EL (cell line): ENCODE measurements at regions not wholly inside any gene's neighbourhood (a gene's known extent, or its start where the extent isn't known, plus 50 kb on each side); places are given as distances from the start of the nearest gene placed in this dataset.
"Not testable (repeated sequence)": the region's sequence is repeated elsewhere in the genome, so short reads cannot be mapped to it uniquely, and the experiment has no call there.

Experiments
- DNase-seq: peaks from one replicate; pipeline ENCODE4 v3.0.0-alpha.2; 2016

DNA sequence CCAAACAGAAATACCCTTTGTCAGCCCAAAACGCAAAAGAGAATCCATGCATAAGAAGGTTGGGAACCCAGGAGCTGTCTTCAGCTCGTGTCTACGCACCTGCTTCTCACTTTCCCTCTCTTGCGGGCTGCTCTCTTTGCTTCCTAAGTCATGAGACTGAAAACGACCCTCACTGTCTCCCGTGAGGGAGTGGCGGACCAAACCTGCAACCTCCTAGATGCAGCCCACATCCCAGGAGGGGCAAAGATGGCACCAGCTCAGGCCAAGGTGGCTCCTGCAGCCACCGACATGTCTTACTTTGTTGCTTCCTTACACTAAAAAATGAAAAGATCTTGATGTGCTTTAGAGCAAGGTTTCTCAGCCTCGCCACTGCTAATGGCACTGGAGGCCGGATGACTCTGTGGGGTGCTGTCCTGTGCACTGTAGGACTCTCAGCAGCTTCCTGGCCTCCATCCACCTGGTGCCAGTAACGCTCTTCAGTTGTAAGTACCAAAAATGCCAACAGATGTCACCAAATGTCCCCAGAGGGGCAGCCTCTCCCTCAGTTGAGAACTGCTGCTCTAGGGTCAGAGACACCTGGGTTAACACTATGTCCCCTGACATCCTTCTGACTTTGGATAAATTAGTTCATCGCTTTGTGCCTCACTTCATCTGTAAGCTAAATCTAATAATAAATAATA is 179.8 kb upstream of the PFKP start:
- no peak for DNase-seq

- no peak for DNase-seq
These were observed 180.7 kb upstream of the PFKP start for GRCh38 chr10:2886662-2887061.

- DNase-seq = no peak
These were observed 181.8 kb upstream of the PFKP start for GRCh38 chr10:2885288-2886278.

- not testable (repeated sequence) for DNase-seq
These were observed 183.3 kb upstream of the PFKP start for GRCh38 chr10:2883983-2884540.

DNA sequence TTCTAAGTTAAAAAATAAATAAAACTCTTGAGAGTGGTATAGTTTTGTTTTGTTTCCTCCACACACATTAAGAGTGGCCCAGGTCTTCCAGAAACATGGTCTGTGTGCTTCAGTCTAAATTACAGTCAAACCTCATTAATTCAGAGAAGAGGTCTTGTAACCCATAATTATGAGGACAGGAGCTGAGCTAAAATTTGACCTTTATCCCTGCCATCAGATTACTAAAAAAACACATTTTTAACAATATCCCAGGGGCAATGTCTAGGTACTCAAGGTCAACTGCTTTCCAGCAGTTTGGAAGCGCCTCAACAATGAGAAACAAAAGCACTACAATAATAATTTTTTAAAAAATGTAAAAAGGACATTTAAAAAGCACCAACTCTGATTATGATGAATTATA is 184.1 kb upstream of the PFKP start:
- no peak for DNase-seq

DNA sequence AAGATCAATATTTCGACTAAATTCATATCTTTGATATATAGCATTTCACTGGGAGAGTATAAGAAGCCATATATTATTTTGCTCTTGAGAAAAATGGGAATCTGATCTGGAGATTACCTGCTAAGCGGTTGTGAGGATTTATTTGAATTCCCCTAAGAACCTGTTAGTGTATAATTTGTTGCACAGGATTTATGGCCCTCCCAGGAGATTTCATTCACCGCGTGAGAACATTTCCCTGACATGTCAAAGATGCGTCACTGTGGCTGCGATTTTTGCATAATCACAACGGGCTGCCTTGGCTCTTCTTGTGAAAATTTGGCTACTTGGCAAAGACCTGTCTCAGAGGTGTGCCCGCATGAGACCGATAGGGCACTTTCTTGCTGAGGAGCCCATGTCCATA is 184.7 kb upstream of the PFKP start:
- DNase-seq = no peak

- DNase-seq = no peak
These were observed 185.4 kb upstream of the PFKP start for GRCh38 chr10:2881720-2882620.

DNA sequence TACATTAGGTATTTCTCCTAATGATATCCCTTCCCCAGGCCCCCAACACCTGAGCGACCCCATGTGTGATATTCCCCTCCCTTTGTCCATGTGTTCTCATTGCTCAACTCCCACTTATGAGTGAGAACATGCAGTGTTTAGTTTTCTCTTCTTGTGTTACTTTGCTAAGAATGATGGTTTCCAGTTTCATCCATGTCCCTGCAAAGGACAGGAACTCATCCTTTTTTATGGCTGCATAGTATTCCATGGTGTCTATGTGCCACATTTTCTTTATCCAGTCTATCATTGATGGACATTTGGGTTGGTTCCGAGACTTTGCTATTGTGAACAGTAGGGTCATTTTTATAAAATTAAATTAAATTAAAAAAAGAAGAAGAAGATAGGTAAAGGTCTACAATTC is 187.3 kb upstream of the PFKP start:
- DNase-seq = not testable (repeated sequence)

DNA sequence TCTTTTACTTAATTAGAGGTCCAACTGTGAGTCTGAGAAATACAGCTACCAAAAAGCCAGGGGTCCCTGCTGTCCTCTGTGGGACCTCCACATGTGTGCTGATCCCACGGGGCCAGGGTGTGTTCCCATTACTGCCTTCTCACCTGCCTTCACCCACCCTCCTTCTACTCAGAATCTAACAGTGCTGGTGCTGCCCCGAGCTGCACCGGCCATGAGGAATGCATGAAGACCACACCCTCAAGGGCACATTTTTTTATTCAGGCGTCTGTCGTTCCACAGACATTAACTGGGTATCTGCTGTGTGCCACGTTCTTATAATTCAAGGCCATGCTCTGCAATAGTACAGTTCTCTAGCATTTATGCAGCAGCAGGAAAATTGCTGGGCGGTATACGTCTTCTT is 188.5 kb upstream of the PFKP start:
- no peak for DNase-seq

- DNase-seq = no peak
These were observed 191.3 kb upstream of the PFKP start for GRCh38 chr10:2876032-2876431.

DNA sequence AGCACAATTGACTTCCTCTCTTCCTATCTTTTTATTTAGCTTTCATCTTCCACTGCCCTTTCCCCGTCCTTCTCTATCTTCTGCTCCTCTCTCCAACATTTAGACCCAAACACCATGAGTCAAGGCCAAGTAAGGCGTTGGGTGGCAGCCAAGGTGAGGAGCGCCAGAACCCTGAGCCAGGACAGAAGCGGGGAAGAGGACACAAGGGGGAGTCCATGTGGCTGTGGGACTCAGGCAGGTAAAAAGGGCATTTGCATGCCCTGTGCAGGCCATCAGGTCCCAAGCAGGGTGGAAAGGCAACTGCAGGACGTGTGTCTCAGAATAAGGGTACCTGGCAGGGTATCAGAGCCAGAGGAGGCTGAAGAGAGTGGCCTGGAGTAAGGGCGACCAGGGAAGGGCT is 192.4 kb upstream of the PFKP start:
- DNase-seq = no peak

DNA sequence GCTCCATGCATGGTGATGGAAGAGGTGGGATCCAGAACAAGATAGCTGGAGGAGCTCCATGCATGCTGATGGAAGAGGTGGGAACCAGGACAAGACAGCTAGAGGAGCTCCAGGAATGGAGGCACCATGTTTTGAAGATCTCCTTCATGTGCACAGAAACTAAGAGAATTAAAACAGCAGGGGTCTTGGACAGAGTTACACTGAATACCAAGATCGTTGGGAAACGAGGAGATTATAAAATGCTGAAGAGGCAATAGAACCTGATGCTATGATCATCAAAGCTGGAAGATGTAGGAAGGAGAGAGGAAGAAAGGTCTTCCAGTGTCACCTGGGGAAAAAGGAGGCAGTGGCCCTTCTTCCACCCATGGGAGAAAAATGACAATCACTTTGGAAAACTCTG is 193.6 kb upstream of the PFKP start:
- DNase-seq = no peak

GRCh38 chr10:2871673-2872219 is 195.6 kb upstream of the PFKP start:
- DNase-seq = no peak

GRCh38 chr10:2870654-2871053 is 196.7 kb upstream of the PFKP start:
- DNase-seq = no peak

GRCh38 chr10:2867788-2868299 is 199.5 kb upstream of the PFKP start:
- DNase-seq = no peak

GRCh38 chr10:2866569-2866968 is 200.8 kb upstream of the PFKP start:
- no peak for DNase-seq

DNA sequence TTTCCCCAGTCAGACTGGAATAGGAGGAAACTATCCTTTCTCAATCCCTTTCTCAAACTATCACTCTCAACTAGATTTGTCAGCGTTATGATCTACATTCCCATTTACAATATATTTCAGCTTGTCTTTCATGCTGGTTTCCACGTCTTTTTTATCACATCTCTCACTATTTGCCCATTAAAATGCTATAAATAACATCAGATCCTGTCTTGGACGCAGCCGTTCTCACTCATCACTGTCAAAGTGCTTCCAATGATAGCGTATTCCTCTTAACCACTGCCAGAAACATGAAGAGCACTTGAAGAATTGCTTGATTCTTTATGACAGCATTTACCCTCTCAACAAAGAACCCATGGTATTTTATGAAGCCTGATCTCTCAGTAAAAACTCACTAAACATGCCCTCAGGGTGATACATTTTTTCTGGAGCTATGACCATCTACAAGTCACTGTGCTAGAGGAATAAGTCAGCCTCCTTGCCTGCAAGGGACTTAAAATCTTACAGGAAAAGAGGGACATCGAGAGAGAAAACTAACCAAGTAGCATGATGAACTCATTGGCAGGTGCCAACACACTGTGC is 205.6 kb upstream of the PFKP start:
- no peak for DNase-seq

DNA sequence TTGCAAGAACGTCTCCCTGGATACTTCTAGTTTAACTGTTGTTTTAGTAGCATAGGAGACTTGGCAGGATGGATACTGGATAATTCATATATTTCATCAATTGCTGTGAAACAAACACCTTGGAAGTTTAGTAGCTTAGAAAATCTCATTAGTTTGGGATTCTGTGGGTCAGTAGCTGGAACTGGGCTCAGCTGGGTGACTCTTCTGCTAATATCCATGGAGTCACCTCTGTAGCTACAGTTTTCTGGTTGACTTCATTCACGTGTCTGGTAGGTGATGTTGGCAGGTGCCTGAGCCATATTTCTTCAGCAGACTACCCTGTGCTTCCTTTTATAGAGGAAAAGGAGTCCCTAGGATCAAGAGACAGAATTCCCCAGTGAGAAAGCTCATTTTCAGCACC is 208.9 kb upstream of the PFKP start:
- no peak for DNase-seq

DNA sequence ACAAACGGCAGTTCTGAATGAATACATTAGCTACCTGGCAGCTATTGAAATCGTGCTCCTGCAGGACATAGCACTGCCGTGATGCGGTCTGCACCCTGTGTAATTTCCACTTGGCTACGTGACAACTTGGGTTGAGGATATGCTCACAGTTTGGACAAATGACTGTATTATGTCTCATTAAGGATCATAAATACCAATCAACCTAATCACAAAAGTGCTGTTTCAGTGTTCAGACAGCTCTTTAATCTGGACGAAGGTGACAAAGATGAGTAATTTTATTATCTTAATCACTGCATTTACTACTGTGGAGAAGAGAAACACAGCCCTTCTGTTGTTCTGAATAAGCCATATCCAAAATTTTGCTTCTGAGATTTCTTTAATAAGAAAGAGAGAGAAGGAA is 210.8 kb upstream of the PFKP start:
- DNase-seq = no peak

- DNase-seq = no peak
These were observed 214.6 kb upstream of the PFKP start for GRCh38 chr10:2852574-2853323.

- DNase-seq = no peak
These were observed 215.8 kb upstream of the PFKP start for GRCh38 chr10:2851566-2851965.
